ENCODE measurements at regions not wholly inside any gene's neighbourhood (a gene's known extent, or its start where the extent isn't known, plus 50 kb on each side); places are given as distances from the start of the nearest gene placed in this dataset.
A peak's percentile ranks its signal among the peaks of the same experiment; 100 is the strongest.
"Not testable (repeated sequence)": the region's sequence is repeated elsewhere in the genome, so short reads cannot be mapped to it uniquely, and the experiment has no call there.

DNA sequence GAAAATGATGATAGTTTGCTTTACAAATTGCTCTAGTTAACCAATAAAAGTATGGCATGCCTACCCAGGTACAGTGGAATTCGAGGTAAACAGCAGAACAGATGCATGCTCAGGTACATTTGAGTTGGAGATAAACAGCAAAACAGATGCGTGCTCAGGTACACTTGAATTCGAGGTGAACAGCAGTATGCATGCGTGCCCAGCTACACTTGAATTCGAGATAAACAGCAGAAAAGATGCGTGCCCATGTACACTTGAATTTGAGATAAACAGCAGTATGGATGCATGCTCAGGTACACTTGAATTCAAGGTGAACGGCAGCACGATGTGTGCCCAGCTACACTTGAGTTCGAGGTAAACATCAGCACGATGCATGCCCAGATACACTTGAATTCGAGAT, 155.2 kb upstream of the TPTE start:
- not testable (repeated sequence) for DNase-seq (ENCODE audit: low spot score)

DNA sequence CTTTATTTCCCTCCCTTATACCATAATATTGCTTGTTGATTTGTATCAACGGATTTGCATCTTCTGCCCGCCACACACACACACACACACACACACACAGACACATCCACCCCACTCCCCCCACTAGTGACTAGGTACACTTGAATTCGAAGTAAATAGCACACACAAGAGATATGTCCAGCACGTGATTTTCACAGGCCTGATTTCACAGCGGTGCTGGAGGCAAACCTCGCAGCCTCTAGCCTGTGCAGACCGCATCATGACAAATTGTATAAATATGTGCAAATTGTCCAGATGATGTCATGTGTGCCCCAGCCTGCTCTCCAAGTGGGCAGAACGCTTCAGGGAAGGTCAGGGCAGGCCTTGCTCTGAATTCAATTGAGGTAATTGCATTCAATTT, 153.8 kb upstream of the TPTE start:
- DNase-seq (ENCODE audit: low spot score): not testable (repeated sequence)

DNA sequence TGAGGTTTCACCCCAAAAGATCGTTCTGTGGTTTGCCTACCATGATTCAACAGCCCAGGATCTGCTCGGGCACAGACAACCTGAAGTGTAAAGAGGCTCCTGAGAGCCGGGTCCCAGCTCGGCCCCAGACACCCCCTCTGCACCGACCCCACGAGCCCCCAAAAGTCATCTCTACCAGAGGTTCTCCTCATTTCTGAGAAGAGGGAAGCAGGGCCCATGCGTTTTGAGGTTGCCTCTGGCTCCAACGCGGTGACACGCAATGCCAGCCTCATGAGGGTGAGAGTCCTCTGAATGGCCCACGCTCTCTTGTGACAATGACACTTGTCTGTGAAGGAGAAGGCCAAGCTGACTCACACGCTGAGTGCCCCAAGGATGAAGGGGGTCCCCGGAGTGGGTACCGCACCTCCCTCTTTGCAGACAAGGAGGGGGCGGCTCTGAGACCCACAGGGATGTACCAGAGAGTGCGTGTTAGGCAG, 153.0 kb upstream of the TPTE start:
- DNase-seq (ENCODE audit: low spot score): not testable (repeated sequence)

DNA sequence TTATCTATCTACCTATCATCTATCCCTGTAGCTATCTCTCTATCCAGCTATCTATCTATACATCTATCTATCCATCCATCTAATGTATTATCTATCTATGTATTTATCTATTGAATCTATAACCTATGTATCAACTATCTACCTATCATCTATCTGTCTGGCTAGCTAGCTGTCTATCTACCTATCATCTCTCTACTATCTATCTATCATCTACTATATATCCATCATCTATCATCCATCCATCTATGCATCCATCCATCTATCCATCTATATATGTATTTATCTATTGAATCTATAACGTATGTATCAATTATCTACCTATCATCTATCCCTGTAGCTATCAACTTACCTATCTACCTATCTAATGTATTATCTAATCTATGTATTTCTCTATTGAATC, 152.1 kb upstream of the TPTE start:
- DNase-seq (ENCODE audit: low spot score): not testable (repeated sequence)

DNA sequence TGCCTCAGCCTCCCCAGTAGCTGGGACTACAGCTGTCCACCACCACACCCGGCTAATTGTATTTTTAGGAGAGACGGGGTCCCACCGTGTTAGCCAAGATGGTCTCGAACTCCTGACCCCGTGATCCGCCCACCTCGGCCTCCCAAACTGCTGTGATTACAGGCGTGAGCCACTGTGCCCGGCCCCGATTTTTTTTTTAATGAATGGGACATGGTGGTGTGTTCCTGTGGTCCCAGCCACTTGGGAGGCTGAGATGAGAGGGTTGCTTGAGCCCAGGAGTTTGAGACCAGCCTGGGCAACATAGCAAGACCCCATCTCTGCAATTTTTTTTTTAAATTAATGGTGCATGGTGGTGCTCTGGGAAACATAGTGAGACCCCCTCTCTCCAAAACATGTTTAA, 143.6 kb upstream of the TPTE start:
- peak; percentile 1 for DNase-seq (ENCODE audit: low spot score)

DNA sequence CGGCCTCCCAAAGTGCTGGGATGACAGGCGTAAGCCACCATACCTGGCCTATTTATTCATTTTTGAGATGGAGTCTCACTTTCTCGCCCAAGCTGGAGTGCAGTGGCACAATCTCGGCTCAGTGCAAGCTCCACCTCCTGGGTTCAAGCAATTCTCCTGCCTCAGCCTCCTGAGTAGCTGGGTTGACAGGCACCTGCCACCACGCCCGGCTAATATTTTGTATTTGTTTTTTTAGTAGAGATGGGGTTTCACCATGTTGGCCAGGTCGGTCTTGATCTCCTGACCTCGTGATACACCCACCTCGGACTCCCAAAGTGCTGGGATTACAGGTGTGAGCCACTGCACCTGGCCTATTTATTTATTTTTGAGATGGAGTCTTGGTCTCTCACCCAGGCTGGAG, 141.6 kb upstream of the TPTE start:
- DNase-seq (ENCODE audit: low spot score): not testable (repeated sequence)

DNA sequence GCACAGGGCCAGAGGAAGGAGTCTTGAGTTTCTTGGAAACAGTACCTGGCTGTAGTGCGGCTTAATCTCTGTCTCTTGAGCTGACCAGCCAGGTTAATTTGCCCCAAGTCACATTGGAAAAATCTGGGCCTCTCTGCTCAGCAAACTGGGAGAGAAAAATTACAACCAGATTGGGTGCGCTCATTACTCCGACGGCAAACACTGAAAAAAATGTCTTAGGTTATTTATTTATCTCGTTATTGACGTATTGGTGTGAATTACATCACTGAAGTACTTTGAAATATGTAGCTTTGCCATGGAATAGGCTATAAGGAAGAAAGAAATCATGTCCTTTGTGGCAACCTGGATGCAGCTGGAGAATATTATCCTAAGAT, 139.7 kb upstream of the TPTE start:
- DNase-seq (ENCODE audit: low spot score): not testable (repeated sequence)

DNA sequence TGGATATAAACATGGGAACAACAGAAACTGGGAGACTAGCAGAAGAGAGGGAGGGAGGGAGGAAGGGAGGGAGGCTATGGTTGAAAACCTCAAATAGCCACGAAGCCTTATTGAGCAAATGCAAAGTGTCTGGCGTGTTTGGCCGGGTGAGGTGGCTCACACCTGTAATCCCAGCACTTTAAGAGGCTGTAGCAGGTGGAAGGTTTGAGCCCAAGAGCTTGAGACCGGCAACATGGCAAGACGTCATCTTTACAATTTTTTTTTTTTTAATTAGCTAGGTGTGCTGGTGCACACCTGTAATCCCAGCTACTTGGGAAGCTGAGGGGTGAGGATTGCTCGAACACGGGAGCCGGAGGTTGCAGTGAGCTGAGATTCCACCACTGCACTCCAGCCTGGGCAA, 139.2 kb upstream of the TPTE start:
- not testable (repeated sequence) for DNase-seq (ENCODE audit: low spot score)

DNA sequence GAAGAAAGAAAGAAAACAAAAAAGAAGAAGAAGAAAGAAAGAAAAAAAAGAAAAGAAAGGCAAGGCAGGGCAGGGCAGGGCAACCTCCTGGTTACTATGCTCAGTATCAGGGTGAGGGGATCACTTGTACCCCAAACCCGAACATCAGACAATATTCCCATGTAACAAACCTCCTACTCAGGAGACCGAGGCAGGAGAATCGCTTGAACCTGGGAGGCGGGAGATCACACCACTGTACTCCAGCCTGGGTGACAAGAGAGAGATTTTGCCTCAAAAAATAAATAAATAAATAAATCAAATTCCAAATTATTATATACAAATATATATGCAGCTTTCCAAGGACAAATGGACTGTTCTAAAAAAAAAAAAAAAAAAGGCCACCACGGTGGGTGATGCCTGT, 138.8 kb upstream of the TPTE start:
- not testable (repeated sequence) for DNase-seq (ENCODE audit: low spot score)

DNA sequence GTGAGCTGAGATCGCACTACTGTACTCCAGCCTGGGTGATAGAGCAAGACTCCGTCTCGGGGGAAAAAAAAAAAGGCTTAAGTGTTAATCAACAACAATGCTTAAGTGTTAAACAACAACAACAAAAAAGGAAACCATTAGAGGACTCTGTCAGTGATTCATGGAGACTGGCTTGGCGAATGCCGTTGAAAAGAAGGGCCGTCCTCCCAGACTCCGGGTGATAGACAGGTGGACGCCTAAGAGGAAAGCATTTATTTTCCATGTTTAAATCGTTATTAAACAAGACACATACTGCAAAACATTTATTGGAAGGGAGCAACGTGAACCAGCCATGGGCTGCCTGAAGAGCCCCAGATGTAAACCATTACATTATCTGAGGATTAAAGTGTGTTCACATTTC, 137.8 kb upstream of the TPTE start:
- DNase-seq (ENCODE audit: low spot score): not testable (repeated sequence)

DNA sequence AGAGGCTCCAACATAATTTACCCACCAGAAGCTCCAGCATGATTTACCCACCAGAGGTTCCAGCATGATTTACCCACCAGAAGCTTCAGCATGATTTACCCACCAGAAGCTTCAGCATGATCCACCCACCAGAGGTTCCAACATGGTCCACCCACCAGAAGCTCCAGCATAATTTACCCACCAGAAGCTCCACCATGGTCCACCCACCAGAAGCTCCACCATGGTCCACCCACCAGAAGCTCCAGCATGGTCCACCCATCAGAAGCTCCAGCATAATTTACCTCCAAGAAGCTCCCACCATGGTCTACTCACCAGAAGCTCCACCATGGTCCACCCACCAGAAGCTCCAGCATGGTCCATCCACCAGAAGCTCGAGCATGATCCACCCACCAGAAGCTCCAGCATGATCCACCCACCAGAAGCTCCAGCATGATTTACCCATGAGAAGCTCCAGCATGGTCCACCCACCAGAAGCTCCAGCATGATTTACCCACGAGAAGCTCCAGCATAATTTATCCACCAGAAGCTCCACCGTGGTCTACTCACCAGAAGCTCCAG, 137.0 kb upstream of the TPTE start:
- DNase-seq (ENCODE audit: low spot score): not testable (repeated sequence)

DNA sequence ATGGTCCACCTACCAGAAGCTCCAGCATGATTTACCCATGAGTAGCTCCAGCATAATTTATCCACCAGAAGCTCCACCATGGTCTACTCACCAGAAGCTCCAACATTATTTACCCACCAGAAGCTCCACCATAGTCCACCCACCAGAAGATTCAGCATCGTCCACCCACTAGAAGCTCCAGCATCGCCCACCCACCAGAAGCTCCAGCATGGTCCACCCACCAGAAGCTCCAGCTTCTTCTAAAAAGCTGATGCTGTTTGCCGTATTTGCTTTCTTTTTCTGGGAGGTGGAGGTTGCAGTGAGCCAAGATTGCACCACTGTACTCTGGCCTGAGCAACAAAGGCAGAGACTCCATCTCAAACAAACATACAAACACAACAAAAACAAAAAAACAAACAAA, 136.2 kb upstream of the TPTE start:
- not testable (repeated sequence) for DNase-seq (ENCODE audit: low spot score)

DNA sequence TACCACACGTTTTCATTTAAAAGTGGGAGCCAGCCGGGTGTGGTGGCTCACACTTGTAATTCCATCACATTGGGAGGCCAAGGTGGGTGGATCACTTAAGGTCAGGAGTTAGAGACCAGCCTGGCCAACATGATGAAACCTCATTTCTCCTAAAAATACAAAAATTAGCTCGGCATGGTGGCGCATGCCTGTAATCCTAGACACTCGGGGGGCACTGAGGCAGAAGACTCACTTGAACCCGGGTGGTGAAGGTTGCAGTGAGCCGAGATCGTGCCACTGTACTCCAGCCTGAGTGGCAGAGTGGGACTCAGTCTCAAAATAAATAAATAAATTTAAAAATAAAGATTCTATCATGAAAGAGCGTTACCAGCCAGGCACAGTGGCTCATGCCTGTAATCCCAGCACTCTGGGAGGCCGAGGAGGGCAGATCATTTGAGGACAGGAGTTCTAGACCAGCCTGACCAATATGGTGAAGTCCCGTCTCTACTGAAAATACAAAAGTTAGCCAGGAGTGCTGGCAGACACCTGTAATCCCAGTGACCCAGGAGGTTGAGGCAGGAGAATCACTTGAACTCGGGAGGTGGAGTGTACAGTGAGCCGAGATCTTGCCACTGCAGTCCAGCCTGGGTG, 135.4 kb upstream of the TPTE start:
- not testable (repeated sequence) for DNase-seq (ENCODE audit: low spot score)

DNA sequence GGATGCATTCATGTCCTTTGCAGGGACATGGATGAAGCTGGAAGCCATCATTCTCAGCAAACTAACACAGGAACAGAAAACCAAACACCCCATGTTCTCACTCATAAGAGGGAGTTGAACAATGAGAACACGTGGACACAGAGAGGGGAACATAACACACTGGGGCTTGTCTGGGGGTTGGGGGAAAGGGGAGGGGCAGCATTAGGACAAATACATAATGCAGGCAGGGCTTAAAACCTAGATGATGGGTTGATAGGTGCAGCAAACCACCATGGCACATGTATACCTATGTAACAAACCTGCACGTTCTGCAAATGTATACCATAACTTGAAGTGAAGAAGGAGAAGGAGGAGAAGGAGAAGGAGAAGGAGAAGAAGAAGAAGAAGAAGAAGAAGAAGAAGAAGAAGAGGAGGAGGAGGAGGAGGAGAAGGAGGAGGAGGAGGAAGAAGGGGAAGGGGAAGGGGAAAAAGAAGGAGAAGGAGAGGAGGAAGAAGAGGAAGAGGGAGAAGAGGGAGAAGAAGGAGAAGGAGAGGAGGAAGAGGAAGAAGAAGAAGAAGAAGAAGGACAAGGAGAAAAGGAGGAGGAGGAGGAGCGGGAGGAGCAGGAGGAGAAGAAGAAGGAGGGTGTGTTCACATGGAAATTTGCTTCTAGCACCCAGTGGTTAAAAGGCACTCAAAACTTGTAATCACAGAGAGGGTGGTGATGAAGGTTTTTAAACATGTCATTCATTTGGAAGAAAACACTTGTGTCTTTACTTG, 133.5 kb upstream of the TPTE start:
- DNase-seq (ENCODE audit: low spot score): not testable (repeated sequence)

DNA sequence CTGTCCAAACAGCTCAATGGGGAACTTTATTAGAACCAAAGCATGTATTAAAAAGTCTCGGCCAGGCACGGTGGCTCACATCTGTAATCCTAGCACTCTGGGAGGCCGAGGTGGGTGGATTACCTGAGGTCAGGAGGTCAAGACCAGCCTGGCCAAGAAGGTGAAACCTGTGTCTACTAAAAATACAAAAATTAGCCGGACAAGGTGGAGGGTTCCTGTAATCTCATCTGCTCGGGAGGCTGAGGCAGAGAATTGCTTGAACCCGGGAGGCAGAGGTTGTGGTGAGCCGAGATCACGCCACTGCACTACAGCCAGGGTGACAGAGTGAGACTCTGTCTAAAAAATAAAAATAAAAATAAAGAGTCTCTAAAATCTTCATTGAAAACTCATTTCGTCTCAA, 132.8 kb upstream of the TPTE start:
- DNase-seq (ENCODE audit: low spot score): not testable (repeated sequence)

DNA sequence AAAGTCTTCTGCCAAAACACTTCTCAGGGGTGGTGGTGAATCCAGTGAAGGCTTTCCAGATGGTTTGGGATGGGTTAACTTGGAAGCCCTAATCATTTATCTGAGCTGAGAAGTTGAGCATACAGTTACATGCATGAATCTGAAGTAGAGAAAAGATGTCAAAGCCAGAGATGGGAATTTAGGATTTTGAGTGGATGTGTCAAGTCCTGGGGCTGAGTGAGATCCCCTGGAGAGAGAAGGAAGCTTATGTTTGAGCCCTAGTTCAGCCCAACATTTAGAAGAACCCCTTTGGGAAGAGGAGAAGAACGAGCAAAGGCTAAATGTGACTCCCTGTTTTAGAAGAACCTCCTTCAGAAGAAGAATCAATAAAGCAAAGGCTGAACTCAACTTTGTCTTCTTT, 129.1 kb upstream of the TPTE start:
- DNase-seq (ENCODE audit: low spot score): not testable (repeated sequence)

DNA sequence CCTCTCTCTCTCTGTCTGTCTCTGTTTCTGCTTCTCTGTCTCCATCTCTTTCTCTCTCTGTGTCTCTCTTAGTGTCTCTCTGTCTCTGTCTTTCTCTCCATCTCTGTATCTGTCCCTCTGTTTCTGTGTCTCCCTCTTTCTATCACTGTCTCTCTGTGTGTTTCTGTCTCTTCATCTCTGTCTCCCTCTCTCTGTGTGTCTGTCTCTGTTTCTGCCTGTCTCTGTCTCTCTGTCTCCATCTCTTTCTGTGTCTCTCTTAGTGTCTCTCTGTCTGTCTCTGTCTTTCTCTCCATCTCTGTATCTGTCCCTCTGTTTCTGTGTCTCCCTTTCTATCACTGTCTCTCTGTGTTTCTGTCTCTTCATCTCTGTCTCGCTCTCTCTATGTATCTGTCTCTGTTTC, 125.4 kb upstream of the TPTE start:
- not testable (repeated sequence) for DNase-seq (ENCODE audit: low spot score)

DNA sequence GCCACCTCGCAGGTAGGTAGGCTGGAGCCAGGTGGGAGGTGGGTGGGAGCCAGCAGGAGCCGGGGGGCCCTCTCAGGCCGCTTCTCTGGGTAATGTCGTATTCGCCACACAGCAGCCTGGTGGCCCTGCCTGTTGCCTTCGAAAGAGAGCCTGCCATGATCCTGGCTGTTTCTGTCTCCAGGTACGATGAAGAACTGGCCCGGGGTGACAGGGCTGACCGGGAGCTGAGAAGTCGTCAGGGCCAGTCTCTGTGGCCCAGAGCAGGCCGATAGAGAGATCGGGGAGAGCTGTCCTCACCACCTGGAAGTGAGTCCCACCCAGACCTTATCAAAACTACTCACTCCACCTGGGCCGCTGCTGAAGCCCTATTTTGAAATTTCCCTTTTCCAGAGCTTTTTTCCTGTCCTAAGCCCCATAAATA, 123.9 kb upstream of the TPTE start:
- DNase-seq (ENCODE audit: low spot score): not testable (repeated sequence)

DNA sequence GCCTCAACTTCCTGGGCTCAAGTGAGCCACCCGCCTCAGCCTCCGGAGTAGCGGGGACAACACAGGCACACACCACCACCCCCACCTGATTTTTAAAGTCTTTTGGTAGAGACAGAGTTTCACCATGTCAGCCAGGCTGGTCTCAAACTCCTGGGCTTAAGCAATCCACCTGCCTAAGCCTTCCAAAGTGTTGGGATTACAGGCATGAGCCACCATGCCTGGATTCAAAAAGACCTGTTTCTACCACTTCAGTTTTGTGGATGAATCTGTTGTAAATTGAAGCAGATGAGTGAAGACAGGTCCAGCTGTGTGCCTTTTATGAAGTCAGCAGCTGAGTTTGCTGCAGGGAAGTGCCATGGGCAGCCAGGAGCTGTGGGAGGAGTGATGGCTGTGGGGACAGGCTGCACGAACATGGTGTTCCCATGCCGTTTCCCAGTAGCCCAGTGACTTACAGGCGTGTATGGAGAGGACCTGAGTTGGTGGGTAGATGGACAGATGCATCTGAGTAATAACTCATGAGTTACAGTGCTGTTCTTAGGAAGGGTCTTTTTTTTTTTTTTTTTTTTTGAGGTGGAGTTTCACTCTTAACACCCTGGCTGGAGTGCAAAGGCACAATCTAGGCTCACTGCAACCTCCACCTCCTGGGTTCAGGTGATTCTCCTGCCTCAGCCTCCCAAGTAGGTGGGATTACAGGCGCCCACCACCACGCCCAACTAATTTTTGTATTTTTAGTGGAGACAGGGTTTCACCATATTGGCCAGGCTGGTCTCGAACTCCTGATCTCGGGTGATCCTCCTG, 122.5 kb upstream of the TPTE start:
- DNase-seq (ENCODE audit: low spot score): not testable (repeated sequence)

DNA sequence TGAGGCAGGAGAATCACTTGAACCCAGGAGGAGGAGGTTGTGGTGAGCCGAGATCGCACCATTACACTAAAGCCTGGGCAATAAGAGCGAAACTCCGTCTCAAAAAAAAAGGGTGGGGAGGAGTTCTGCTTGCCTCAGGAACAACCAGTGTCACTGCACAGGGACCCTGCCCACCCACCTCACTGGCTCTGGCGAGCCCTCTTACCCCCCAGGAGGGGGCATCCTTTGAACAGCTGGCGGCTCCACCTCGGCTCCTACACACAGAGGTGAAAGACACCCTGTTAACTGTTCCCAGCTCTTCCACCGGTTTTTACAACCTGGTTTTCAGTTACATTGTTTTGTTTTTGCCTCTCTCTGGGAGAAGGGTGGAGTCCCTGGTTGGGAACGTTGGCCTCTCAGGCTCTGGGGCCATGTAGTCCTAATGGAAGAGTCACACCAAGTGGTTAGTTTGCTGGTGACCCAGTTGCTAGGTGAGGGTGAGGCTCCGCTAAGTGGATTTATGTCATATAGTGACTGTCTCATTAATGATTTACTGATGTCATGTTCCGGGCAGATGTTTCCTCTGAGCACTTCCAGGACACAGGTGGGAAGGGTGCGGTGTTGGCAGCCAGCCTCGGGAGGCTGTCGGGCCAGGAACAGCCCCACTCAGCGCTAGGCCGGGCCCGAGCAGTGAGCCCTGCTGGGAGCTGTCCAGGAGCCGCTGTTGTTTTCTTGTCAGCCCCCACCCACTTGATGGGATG, 120.6 kb upstream of the TPTE start:
- not testable (repeated sequence) for DNase-seq (ENCODE audit: low spot score)

DNA sequence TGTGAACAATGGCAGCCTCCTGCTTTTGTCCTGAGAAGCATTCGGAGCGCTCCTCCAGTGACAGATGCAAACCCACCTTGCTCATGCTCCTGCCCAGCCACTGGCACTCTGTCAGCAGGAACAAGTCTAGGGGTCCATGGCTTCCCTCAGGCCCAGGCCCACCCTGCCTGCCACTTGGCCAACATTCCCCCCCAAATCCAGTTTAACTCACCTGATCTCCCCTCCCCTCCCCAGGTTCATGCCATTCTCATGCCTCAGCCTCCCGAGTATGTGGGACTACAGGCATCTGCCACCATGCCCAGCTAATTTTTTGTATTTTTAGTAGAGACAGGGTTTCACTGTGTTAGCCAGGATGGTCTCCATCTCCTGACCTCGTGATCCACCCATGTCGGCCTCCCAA, 118.9 kb upstream of the TPTE start:
- not testable (repeated sequence) for DNase-seq (ENCODE audit: low spot score)

DNA sequence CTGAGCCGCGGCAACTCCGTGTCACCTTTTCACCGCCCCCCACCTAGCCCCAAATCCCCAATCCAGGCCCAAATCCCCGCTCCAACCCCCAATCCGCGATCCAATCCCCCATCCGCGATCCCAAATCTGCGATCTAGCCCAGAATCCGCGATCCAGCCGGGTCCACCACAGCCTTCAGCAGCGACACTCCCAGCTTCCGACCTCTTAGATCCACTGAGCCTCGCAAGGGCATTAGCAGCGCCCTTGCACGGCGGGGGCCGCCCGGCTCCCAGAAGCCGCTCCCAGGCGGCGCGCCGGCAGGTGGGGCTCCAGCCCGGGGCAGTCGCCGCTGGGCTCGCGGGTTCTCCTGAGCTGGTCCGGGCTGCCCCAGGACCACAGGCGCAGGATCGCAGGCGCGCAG, 116.1 kb upstream of the TPTE start:
- DNase-seq (ENCODE audit: low spot score): not testable (repeated sequence)

Data from hematopoietic multipotent progenitor cell treated with erythropoietin and hydrocortisone succinate and interleukin-3 and kit ligand, for 17 days (in vitro differentiated cells).